ENCODE measurements at regions not wholly inside any gene's neighbourhood (a gene's known extent, or its start where the extent isn't known, plus 50 kb on each side); places are given as distances from the start of the nearest gene placed in this dataset.

DNA sequence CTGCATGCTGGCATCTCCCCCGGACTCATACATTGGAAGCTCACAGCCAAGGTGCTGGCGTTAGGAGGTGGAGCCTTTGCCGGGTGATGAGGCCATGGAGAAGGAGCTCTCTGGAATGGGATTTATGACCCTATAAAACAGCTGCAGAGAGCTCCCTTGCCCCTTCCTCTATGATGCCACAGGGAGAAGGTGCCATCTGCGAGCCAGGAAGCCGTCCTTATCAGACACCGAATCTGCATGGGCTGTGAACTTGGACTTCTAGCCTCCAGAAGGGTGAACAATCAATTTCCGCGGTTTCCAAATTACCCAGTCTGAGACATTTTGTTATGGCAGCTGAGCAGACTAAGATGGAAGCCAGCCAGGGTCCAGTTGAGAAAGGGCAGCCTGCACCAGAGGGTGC lies 381.2 kb upstream of the IRX1 start:
- H3K27me3 ChIP-seq (replicated peaks): no peaks in the 10 kb centered on the region
- no peak for DNase-seq

DNA sequence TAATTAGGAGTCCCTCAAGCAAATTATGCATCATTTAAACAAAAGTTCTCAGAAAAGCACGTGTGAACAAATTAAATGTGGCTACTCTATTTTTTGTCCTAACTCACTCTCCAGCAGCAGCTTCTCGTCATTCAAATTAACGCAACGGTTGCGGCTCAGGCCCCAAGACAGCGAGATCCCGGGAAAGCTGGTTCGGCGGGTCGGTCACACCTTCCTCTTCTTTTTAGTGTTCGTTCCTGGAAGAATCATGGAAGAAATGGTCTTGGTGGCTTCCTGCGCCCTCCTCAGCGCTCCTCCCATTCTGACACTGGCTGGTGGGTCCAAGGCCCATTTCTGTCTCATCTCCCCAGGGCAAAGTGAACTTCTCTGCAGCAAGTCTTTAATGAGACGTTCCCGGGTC lies 382.8 kb upstream of the IRX1 start:
- H3K36me3 ChIP-seq (replicated peaks): no peaks in the 10 kb centered on the region
- no peak for DNase-seq
- no peak for TF ChIP-seq CTCF (IDR thresholded peaks at IDR 0.05; ENCODE audit: low read depth, low read length, missing control alignments)
- H3K27me3 ChIP-seq (replicated peaks): no peaks in the 10 kb centered on the region
- in situ Hi-C loops (cut with HindIII; ENCODE audit: low pct_ligation_motif_present, low sequenced_read_pairs): no loop called here
- H3K4me3 ChIP-seq (ENCODE audit: low read depth, low read length): no peak overlapping the region
- no peak overlapping the region for H3K27ac ChIP-seq

More for the DNA sequence above, 381.2 kb upstream of the IRX1 start:
- no peak overlapping the region for H3K27ac ChIP-seq
- no peaks in the 10 kb centered on the region for H3K36me3 ChIP-seq (replicated peaks)
- TF ChIP-seq CTCF (IDR thresholded peaks at IDR 0.05; ENCODE audit: low read depth, low read length, missing control alignments): no peak
- in situ Hi-C loops (cut with HindIII; ENCODE audit: low pct_ligation_motif_present, low sequenced_read_pairs): no loop called here
- H3K4me3 ChIP-seq (ENCODE audit: low read depth, low read length): no peak overlapping the region

- Histone ChIP-seq H3K27ac (no peak overlapping the region), H3K27me3 (replicated peaks) (no peaks in the 10 kb centered on the region), H3K36me3 (replicated peaks) (no peaks in the 10 kb centered on the region), H3K4me3 (ENCODE audit: low read depth, low read length) (no peak overlapping the region)
- DNase-seq: no peak
- in situ Hi-C loops (cut with HindIII; ENCODE audit: low pct_ligation_motif_present, low sequenced_read_pairs): no loop called here
- no peak for TF ChIP-seq CTCF (IDR thresholded peaks at IDR 0.05; ENCODE audit: low read depth, low read length, missing control alignments)
Measured at GRCh38 chr5:3210531-3210930, 385.1 kb upstream of the IRX1 start.

DNA sequence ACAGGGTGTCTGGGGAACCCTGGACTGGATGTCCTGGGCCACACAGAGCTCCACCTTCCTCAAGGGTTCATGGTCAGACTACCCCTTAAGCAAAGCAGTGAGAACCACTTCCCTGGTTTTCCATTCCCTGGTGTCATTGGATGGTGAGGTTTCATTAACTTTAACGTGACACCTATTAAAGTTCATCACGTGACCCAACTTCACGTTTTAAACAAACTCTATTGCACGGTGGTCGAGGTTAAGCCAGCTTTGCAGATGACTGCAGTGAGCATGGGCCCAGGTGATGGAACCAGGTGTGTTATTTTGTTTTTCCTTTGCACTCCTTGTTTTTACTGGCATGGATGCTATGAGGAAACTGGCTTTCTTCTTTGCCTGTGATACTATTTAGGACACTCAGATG lies 385.7 kb upstream of the IRX1 start:
- H3K36me3 ChIP-seq (replicated peaks): no peaks in the 10 kb centered on the region
- H3K4me3 ChIP-seq (ENCODE audit: low read depth, low read length): no peak overlapping the region
- no peak overlapping the region for H3K27ac ChIP-seq
- H3K27me3 ChIP-seq (replicated peaks): no peaks in the 10 kb centered on the region
- in situ Hi-C loops (cut with HindIII; ENCODE audit: low pct_ligation_motif_present, low sequenced_read_pairs): no loop called here
- TF ChIP-seq CTCF (IDR thresholded peaks at IDR 0.05; ENCODE audit: low read depth, low read length, missing control alignments): no peak
- DNase-seq: no peak

DNA sequence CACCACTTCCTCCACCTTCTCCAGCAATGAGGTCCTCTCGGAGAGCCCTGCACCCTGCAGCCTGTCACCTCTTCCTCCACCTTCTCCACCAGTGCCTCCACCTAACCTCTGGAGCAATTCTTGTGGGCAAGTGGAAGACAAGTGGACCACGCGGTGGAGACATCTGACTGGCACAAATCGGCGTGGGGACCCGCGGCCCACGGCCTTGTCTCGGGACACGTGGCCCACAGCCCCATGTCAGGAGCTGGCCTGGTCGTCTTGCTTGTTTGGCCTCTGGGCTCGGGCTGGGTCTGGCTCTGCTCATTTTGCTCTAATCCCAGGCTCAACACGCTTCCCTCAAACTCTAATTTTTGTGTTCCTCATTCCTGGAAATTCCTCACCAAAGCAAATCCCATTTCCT lies 393.1 kb upstream of the IRX1 start:
- H3K27me3 ChIP-seq (replicated peaks): no peaks in the 10 kb centered on the region
- no peak overlapping the region for H3K4me3 ChIP-seq (ENCODE audit: low read depth, low read length)
- no peak for DNase-seq
- no peaks in the 10 kb centered on the region for H3K36me3 ChIP-seq (replicated peaks)
- no peak for TF ChIP-seq CTCF (IDR thresholded peaks at IDR 0.05; ENCODE audit: low read depth, low read length, missing control alignments)
- in situ Hi-C loops (cut with HindIII; ENCODE audit: low pct_ligation_motif_present, low sequenced_read_pairs): no loop called here
- no peak overlapping the region for H3K27ac ChIP-seq

GRCh38 chr5:3201941-3202340 lies 393.7 kb upstream of the IRX1 start:
- no peak for DNase-seq
- Histone ChIP-seq H3K27me3 (replicated peaks) (no peaks in the 10 kb centered on the region), H3K27ac (no peak overlapping the region), H3K36me3 (replicated peaks) (no peaks in the 10 kb centered on the region), H3K4me3 (ENCODE audit: low read depth, low read length) (no peak overlapping the region)
- TF ChIP-seq CTCF (IDR thresholded peaks at IDR 0.05; ENCODE audit: low read depth, low read length, missing control alignments): no peak
- in situ Hi-C loops (cut with HindIII; ENCODE audit: low pct_ligation_motif_present, low sequenced_read_pairs): no loop called here
